ENCODE measurements at regions not wholly inside any gene's neighbourhood (a gene's known extent, or its start where the extent isn't known, plus 50 kb on each side); places are given as distances from the start of the nearest gene placed in this dataset.

- WGBS, 2 donors: 76% methylated on average over 7 of the region's 7 CpGs
- ATAC-seq: no peak
Observed at GRCh38 chr2:78202986-78203670, 681.0 kb upstream of the LRRTM4 start.

GRCh38 chr2:78218066-78218465, 695.9 kb upstream of the LRRTM4 start:
- no peak overlapping the region for H3K27ac ChIP-seq
- H3K27me3 ChIP-seq: no peaks in the 10 kb centered on the region
- TF ChIP-seq CTCF (IDR thresholded peaks at IDR 0.05): no peak
- ATAC-seq (no peak), DNase-seq (no peak)
- H3K9me3 ChIP-seq: no peaks in the 10 kb centered on the region
- intact Hi-C loops (cut with DNase I): no loop called here
- H3K36me3 ChIP-seq: no peaks in the 10 kb centered on the region
- no peak overlapping the region for H3K4me3 ChIP-seq
- WGBS, 2 donors: 76 to 84% methylated on average over 1 of the region's 1 CpG
- H3K4me1 ChIP-seq: no peaks in the 10 kb centered on the region

More at GRCh38 chr2:78202986-78203670, 681.0 kb upstream of the LRRTM4 start:
- no peaks in the 10 kb centered on the region for H3K36me3 ChIP-seq
- intact Hi-C loops (cut with DNase I): no loop called here
- peaks cover 0 to 28% (median 0%) of the 10 kb centered on the region in 11 donors for H3K9me3 ChIP-seq
- DNase-seq: no peak
- no peak overlapping the region for H3K4me3 ChIP-seq
- H3K27me3 ChIP-seq: no peaks in the 10 kb centered on the region
- H3K27ac ChIP-seq: no peak overlapping the region
- no peak for TF ChIP-seq CTCF (IDR thresholded peaks at IDR 0.05)
- no peaks in the 10 kb centered on the region for H3K4me1 ChIP-seq

- Histone ChIP-seq H3K4me3 (no peak overlapping the region), H3K4me1 (no peaks in the 10 kb centered on the region), H3K27ac (no peak overlapping the region), H3K36me3 (no peaks in the 10 kb centered on the region), H3K27me3 (no peaks in the 10 kb centered on the region), H3K9me3 (peaks cover 0 to 11% (median 0%) of the 10 kb centered on the region in 11 donors)
- no peak for ATAC-seq
- TF ChIP-seq CTCF (IDR thresholded peaks at IDR 0.05): no peak
- DNase-seq: no peak
- WGBS, 2 donors: 84 to 91% methylated on average over 1 of the region's 1 CpG
- intact Hi-C loops (cut with DNase I): no loop called here
Observed at GRCh38 chr2:78237704-78238103, 715.5 kb upstream of the LRRTM4 start.

GRCh38 chr2:78245394-78246135, 723.4 kb upstream of the LRRTM4 start:
- DNase-seq (no peak), ATAC-seq (no peak)
- Histone ChIP-seq H3K4me3 (no peak overlapping the region), H3K36me3 (no peaks in the 10 kb centered on the region), H3K9me3 (peaks cover 0 to 31% (median 0%) of the 10 kb centered on the region in 11 donors), H3K27ac (no peak overlapping the region), H3K4me1 (no peaks in the 10 kb centered on the region), H3K27me3 (no peaks in the 10 kb centered on the region)
- WGBS, 2 donors: 50 to 52% methylated on average over 4 of the region's 4 CpGs
- intact Hi-C loops (cut with DNase I): no loop called here
- TF ChIP-seq CTCF (IDR thresholded peaks at IDR 0.05): no peak
